K562 (cell line): ENCODE measurements at regions not wholly inside any gene's neighbourhood (a gene's known extent, or its start where the extent isn't known, plus 50 kb on each side); places are given as distances from the start of the nearest gene placed in this dataset.

Source experiments
- ATF4 ChIP-seq: fragments of 450-650 bp; formaldehyde crosslinking; IDR thresholded peaks from 2 replicates; pipeline ENCODE4 v1.4.0; 2022; ENCODE audit warnings: mild to moderate bottlenecking, moderate library complexity
- EGR1 ChIP-seq: fragments of 450-650 bp; conservative IDR thresholded peaks from 2 replicates; pipeline ENCODE4 v1.6.1; 2017; ENCODE audit warnings: mild to moderate bottlenecking
- ETV5 ChIP-seq: sonication (generic); formaldehyde crosslinking; IDR thresholded peaks from 2 replicates; pipeline ENCODE4 v1.4.0; 2020; ENCODE audit warnings: low read depth, mild to moderate bottlenecking, missing genetic modification reagents
- FOS ChIP-seq: IDR thresholded peaks from 3 replicates; pipeline ENCODE4 v1.6.1; 2011; ENCODE audit not compliant: insufficient read length; ENCODE audit errors: extremely low read depth
- MTA3 ChIP-seq: fragments of 450-650 bp; formaldehyde crosslinking; IDR thresholded peaks from 2 replicates; pipeline ENCODE4 v1.6.1; 2017; ENCODE audit warnings: mild to moderate bottlenecking, borderline replicate concordance
- SETDB1 ChIP-seq: IDR thresholded peaks from one replicate; pipeline ENCODE4 v1.6.1; 2012; ENCODE audit warnings: low read length, control low read depth, inconsistent platforms
- SMC3 ChIP-seq: conservative IDR thresholded peaks from 2 replicates; pipeline ENCODE4 v1.6.1; 2011; ENCODE audit warnings: low read depth, low read length, improper control_type of control experiment; ENCODE audit not compliant: insufficient read depth
- SP1 ChIP-seq: sonication (generic); formaldehyde crosslinking; IDR thresholded peaks from 2 replicates; pipeline ENCODE4 v1.8.1; 2022; ENCODE audit warnings: mild to moderate bottlenecking, missing genetic modification reagents
- STAG1 ChIP-seq: sonication (generic); formaldehyde crosslinking; IDR thresholded peaks from 2 replicates; pipeline ENCODE4 v1.5.0; 2020; ENCODE audit warnings: missing genetic modification reagents, borderline replicate concordance
- ZNF23 ChIP-seq: fragments of 250-450 bp; sonication (Bioruptor Pico); IDR thresholded peaks from 2 replicates; pipeline ENCODE4 v1.4.0; 2020; ENCODE audit warnings: mild to moderate bottlenecking
- ZNF24 ChIP-seq: fragments of 450-650 bp; IDR thresholded peaks from 2 replicates; pipeline ENCODE4 v1.6.1; 2016
- TF ChIP-seq, protein P1 (sequence below), 3 experiments: IDR thresholded peaks in 2 of 3; conservative IDR thresholded peaks in 1 of 3; 2 replicates each; pipeline ENCODE4 v1.5.1; 2011 to 2012; ENCODE audit warnings: low read length in 3 of 3, mild to moderate bottlenecking in 3 of 3, control low read depth in 2 of 3, improper control_type of control experiment in 1 of 3, inconsistent platforms in 1 of 3, low read depth in 1 of 3, mixed read lengths in 1 of 3, moderate library complexity in 1 of 3; ENCODE audit not compliant: insufficient read depth in 2 of 3
- TF ChIP-seq, protein P2 (sequence below): sonication (generic); formaldehyde crosslinking; IDR thresholded peaks from 2 replicates; pipeline ENCODE4 v1.8.0; 2023; ENCODE audit warnings: mild to moderate bottlenecking, missing genetic modification reagents
- TF ChIP-seq, protein P3 (sequence below), 2 experiments: fragments of 450-650 bp; formaldehyde crosslinking in 1 of 2; IDR thresholded peaks; 2 replicates each; pipeline versions ENCODE4 v1.4.0 to v1.6.1; 2014 to 2020; ENCODE audit warnings: mild to moderate bottlenecking in 2 of 2, borderline replicate concordance in 1 of 2, low read depth in 1 of 2

DNA sequence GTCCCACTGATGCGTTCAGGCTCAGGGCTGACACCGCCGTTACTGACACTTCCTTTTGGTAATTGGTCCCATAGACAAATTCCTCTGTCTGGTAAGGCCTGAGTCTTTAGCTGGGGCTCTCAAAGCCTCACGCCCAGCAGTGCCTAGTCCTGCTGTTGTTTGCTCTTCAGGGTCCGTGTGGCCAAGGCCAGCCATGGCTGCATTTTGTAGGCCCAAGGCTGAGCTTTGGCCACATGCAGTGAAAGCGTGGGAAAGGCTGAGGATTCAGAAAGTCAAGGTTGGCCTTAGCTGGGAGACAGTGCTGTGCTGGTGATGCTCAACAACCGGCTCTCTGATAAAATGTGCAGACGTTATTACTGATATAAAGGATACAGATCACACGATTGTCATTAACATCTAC is 63.5 kb upstream of the C1orf174 start:
- TF ChIP-seq EGR1, result no peak
- TF ChIP-seq, protein P1, sequence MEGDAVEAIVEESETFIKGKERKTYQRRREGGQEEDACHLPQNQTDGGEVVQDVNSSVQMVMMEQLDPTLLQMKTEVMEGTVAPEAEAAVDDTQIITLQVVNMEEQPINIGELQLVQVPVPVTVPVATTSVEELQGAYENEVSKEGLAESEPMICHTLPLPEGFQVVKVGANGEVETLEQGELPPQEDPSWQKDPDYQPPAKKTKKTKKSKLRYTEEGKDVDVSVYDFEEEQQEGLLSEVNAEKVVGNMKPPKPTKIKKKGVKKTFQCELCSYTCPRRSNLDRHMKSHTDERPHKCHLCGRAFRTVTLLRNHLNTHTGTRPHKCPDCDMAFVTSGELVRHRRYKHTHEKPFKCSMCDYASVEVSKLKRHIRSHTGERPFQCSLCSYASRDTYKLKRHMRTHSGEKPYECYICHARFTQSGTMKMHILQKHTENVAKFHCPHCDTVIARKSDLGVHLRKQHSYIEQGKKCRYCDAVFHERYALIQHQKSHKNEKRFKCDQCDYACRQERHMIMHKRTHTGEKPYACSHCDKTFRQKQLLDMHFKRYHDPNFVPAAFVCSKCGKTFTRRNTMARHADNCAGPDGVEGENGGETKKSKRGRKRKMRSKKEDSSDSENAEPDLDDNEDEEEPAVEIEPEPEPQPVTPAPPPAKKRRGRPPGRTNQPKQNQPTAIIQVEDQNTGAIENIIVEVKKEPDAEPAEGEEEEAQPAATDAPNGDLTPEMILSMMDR (IDR thresholded peaks at IDR 0.05 in 2 of 3, conservative IDR thresholded peaks at IDR 0.05 in 1 of 3; ENCODE audit: insufficient read depth in 2 of 3, low read depth in 1 of 3, low read length in 3 of 3), result no peak
- no peak for TF ChIP-seq ETV5
- no peak for TF ChIP-seq FOS
- TF ChIP-seq, protein P2, sequence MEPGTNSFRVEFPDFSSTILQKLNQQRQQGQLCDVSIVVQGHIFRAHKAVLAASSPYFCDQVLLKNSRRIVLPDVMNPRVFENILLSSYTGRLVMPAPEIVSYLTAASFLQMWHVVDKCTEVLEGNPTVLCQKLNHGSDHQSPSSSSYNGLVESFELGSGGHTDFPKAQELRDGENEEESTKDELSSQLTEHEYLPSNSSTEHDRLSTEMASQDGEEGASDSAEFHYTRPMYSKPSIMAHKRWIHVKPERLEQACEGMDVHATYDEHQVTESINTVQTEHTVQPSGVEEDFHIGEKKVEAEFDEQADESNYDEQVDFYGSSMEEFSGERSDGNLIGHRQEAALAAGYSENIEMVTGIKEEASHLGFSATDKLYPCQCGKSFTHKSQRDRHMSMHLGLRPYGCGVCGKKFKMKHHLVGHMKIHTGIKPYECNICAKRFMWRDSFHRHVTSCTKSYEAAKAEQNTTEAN, result no peak
- no peak for TF ChIP-seq ZNF24
- TF ChIP-seq, protein P3, sequence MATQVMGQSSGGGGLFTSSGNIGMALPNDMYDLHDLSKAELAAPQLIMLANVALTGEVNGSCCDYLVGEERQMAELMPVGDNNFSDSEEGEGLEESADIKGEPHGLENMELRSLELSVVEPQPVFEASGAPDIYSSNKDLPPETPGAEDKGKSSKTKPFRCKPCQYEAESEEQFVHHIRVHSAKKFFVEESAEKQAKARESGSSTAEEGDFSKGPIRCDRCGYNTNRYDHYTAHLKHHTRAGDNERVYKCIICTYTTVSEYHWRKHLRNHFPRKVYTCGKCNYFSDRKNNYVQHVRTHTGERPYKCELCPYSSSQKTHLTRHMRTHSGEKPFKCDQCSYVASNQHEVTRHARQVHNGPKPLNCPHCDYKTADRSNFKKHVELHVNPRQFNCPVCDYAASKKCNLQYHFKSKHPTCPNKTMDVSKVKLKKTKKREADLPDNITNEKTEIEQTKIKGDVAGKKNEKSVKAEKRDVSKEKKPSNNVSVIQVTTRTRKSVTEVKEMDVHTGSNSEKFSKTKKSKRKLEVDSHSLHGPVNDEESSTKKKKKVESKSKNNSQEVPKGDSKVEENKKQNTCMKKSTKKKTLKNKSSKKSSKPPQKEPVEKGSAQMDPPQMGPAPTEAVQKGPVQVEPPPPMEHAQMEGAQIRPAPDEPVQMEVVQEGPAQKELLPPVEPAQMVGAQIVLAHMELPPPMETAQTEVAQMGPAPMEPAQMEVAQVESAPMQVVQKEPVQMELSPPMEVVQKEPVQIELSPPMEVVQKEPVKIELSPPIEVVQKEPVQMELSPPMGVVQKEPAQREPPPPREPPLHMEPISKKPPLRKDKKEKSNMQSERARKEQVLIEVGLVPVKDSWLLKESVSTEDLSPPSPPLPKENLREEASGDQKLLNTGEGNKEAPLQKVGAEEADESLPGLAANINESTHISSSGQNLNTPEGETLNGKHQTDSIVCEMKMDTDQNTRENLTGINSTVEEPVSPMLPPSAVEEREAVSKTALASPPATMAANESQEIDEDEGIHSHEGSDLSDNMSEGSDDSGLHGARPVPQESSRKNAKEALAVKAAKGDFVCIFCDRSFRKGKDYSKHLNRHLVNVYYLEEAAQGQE (IDR thresholded peaks at IDR 0.05; ENCODE audit: borderline replicate concordance), result no peak
- TF ChIP-seq, protein P3 (CRISPR knock-in tag; IDR thresholded peaks at IDR 0.05; ENCODE audit: low read depth), result no peak
- no peak for TF ChIP-seq MTA3
- no peak for TF ChIP-seq SETDB1
- TF ChIP-seq SP1 (CRISPR knock-in tag), result no peak
- TF ChIP-seq STAG1 (CRISPR knock-in tag), result no peak
- TF ChIP-seq SMC3, result no peak
- TF ChIP-seq ATF4, result no peak
- no peak for TF ChIP-seq ZNF23 (CRISPR knock-in tag)
